IMR-90 (cell line): ENCODE measurements at regions not wholly inside any gene's neighbourhood (a gene's known extent, or its start where the extent isn't known, plus 50 kb on each side); places are given as distances from the start of the nearest gene placed in this dataset.

Experiments used
- CTCF ChIP-seq: conservative IDR thresholded peaks from 2 replicates; pipeline ENCODE4 v1.5.1; 2012; ENCODE audit warnings: mild to moderate bottlenecking, low read depth, low read length, improper control_type of control experiment
- FOS ChIP-seq: fragments of 150-350 bp; IDR thresholded peaks from 2 replicates; pipeline ENCODE4 v1.6.1; 2016; ENCODE audit warnings: low read depth, low read length
- MXI1 ChIP-seq: IDR thresholded peaks from 2 replicates; pipeline ENCODE4 v1.6.1; 2012; ENCODE audit warnings: low read depth, mild to moderate bottlenecking, low read length, moderate library complexity, borderline replicate concordance
- POLR2A ChIP-seq: IDR thresholded peaks from 2 replicates; pipeline ENCODE4 v1.6.1; 2012; ENCODE audit warnings: mild to moderate bottlenecking, low read depth, low read length
- RFX5 ChIP-seq: IDR thresholded peaks from 2 replicates; pipeline ENCODE4 v1.8.0; 2012; ENCODE audit warnings: low read depth, mild to moderate bottlenecking, low read length, moderate library complexity

- no peak for TF ChIP-seq CTCF
- TF ChIP-seq POLR2A: no peak
- no peak for TF ChIP-seq FOS
- TF ChIP-seq MXI1: no peak
- TF ChIP-seq RFX5: no peak
These were observed 325.2 kb upstream of the AADAT start for GRCh38 chr4:170414961-170415360.
